ENCODE measurements at regions not wholly inside any gene's neighbourhood (a gene's known extent, or its start where the extent isn't known, plus 50 kb on each side); places are given as distances from the start of the nearest gene placed in this dataset.

- TF ChIP-seq CTCF (IDR thresholded peaks at IDR 0.05; ENCODE audit: low read length) (no peak), EZH2 (optimal IDR thresholded peaks at IDR 0.05; ENCODE audit: low read depth, low read length) (no peak)
Observed at GRCh38 chr14:95394297-95395097, 74.8 kb upstream of the CLMN start.

Measured in MM.1S (cell line).